Kidney (tissue), 13 donors: ENCODE measurements at regions not wholly inside any gene's neighbourhood (a gene's known extent, or its start where the extent isn't known, plus 50 kb on each side); places are given as distances from the start of the nearest gene placed in this dataset.

Experiments
- DNase-seq, 5 donors: peaks; one replicate each; pipeline ENCODE4 v3.0.0-alpha.2; 2013 to 2020
- FAIRE-seq: peaks from 2 replicates; lab custom pipeline; 2012; peaks lifted over from hg19 to GRCh38; lab: Jason Lieb, UNC
- H3K27ac ChIP-seq, 2 donors: one replicate each; pipeline ENCODE4 v1.7.0; 2013; ENCODE audit warnings: low read depth in 2 of 2, low read length in 2 of 2, inconsistent platforms in 1 of 2
- H3K27me3 ChIP-seq: one replicate; pipeline ENCODE4 v1.7.1; 2013; ENCODE audit warnings: low read length, inconsistent platforms; ENCODE audit not compliant: control insufficient read depth, insufficient read depth
- H3K36me3 ChIP-seq, 3 donors: one replicate each; pipeline versions ENCODE4 v1.7.0 to v1.7.1; 2013; ENCODE audit warnings: low read length in 3 of 3, control low read depth in 1 of 3, inconsistent platforms in 1 of 3; ENCODE audit not compliant: insufficient read depth in 3 of 3, control insufficient read depth in 2 of 3
- H3K4me1 ChIP-seq, 3 donors: one replicate each; pipeline versions ENCODE4 v1.7.0 to v1.7.1; 2013; ENCODE audit warnings: low read length in 3 of 3, inconsistent platforms in 1 of 3, low read depth in 1 of 3; ENCODE audit not compliant: control insufficient read depth in 2 of 3, insufficient read depth in 2 of 3
- H3K4me3 ChIP-seq, 3 donors: one replicate each; pipeline versions ENCODE4 v1.7.0 to v1.8.1; 2013; ENCODE audit warnings: low read length in 3 of 3, control low read depth in 1 of 3, inconsistent platforms in 1 of 3
- H3K9ac ChIP-seq, 3 donors: one replicate each; pipeline versions ENCODE4 v1.7.0 to v1.7.1; 2013; ENCODE audit warnings: low read length in 3 of 3, control low read depth in 1 of 3, inconsistent platforms in 1 of 3
- H3K9me3 ChIP-seq, 3 donors: one replicate each; pipeline versions ENCODE4 v1.7.0 to v1.7.1; 2013; ENCODE audit warnings: low read length in 3 of 3, control low read depth in 1 of 3, inconsistent platforms in 1 of 3; ENCODE audit not compliant: control insufficient read depth in 2 of 3, insufficient read depth in 1 of 3
- CTCF ChIP-seq: IDR thresholded peaks from 3 replicates; pipeline ENCODE4 v1.5.1; 2012; ENCODE audit warnings: mild to moderate bottlenecking, moderate library complexity, borderline replicate concordance; ENCODE audit not compliant: insufficient read depth; ENCODE audit errors: extremely low read depth
- intact Hi-C: fragments of 100-400 bp; cut with DNase I; formaldehyde crosslinking; loops from one replicate; pipeline ENCODE4 v1.11.1; 2022
- donor health status: control.
- donor health status: control.
- donor health status: control.
- donor health status: control.
- donor health status: control.
- donor health status: DM: yes; HTN: yes; CAD: no.
- donor health status: Normal renal cell carcinoma (clear cell type).

- Histone ChIP-seq H3K27ac (no peak overlapping the region), H3K9me3 (no peaks in the 10 kb centered on the region), H3K9ac (no peak overlapping the region), H3K4me1 (no peaks in the 10 kb centered on the region), H3K4me3 (no peak overlapping the region), H3K36me3 (no peaks in the 10 kb centered on the region), H3K27me3 (no peaks in the 10 kb centered on the region)
- DNase-seq (no peak), FAIRE-seq (no peak)
- no peak for TF ChIP-seq CTCF
- intact Hi-C loops: no loop called here
Measured at GRCh38 chr13:111033172-111034130, 81.7 kb upstream of the ARHGEF7 start.

GRCh38 chr13:111031531-111031961 lies 83.6 kb upstream of the ARHGEF7 start:
- H3K4me3 ChIP-seq: no peak overlapping the region
- no peaks in the 10 kb centered on the region for H3K9me3 ChIP-seq
- no peak overlapping the region for H3K9ac ChIP-seq
- TF ChIP-seq CTCF: no peak
- no peak overlapping the region for H3K27ac ChIP-seq
- intact Hi-C loops: no loop called here
- H3K27me3 ChIP-seq: no peaks in the 10 kb centered on the region
- DNase-seq (no peak), FAIRE-seq (no peak)
- H3K4me1 ChIP-seq: no peaks in the 10 kb centered on the region
- no peaks in the 10 kb centered on the region for H3K36me3 ChIP-seq

- Histone ChIP-seq H3K9me3 (no peaks in the 10 kb centered on the region), H3K27me3 (no peaks in the 10 kb centered on the region), H3K36me3 (no peaks in the 10 kb centered on the region), H3K4me1 (no peaks in the 10 kb centered on the region), H3K27ac (no peak overlapping the region), H3K9ac (no peak overlapping the region), H3K4me3 (no peak overlapping the region)
- intact Hi-C loops: no loop called here
- FAIRE-seq (no peak), DNase-seq (peak in 1 of 5 donors; percentile 55)
- no peak for TF ChIP-seq CTCF
Measured at GRCh38 chr13:111029957-111030609, 85.0 kb upstream of the ARHGEF7 start.
